ENCODE measurements at regions not wholly inside any gene's neighbourhood (a gene's known extent, or its start where the extent isn't known, plus 50 kb on each side); places are given as distances from the start of the nearest gene placed in this dataset.

- TF ChIP-seq CTCF (IDR thresholded peaks at IDR 0.05): no peak
- no peaks in the 10 kb centered on the region for H3K4me1 ChIP-seq (ENCODE audit: control insufficient read depth in 1 of 2, insufficient read depth in 1 of 2, low read depth in 1 of 2, low read length in 1 of 2)
- H3K9me3 ChIP-seq: no peaks in the 10 kb centered on the region
- no peaks in the 10 kb centered on the region for H3K27me3 ChIP-seq
- H3K36me3 ChIP-seq: no peaks in the 10 kb centered on the region
- H3K27ac ChIP-seq: no peak overlapping the region
- H3K4me3 ChIP-seq (ENCODE audit: low read depth in 1 of 2, low read length in 1 of 2): no peak overlapping the region
Measured at GRCh38 chr4:187426511-187426910, 569.1 kb upstream of the ZFP42 start.

- no peak overlapping the region for H3K27ac ChIP-seq
- H3K36me3 ChIP-seq: no peaks in the 10 kb centered on the region
- H3K4me1 ChIP-seq (ENCODE audit: control insufficient read depth in 1 of 2, insufficient read depth in 1 of 2, low read depth in 1 of 2, low read length in 1 of 2): no peaks in the 10 kb centered on the region
- no peaks in the 10 kb centered on the region for H3K27me3 ChIP-seq
- H3K4me3 ChIP-seq (ENCODE audit: low read depth in 1 of 2, low read length in 1 of 2): no peak overlapping the region
- no peak for TF ChIP-seq CTCF (IDR thresholded peaks at IDR 0.05)
- no peaks in the 10 kb centered on the region for H3K9me3 ChIP-seq
Measured at GRCh38 chr4:187432310-187432709, 563.3 kb upstream of the ZFP42 start.

DNA sequence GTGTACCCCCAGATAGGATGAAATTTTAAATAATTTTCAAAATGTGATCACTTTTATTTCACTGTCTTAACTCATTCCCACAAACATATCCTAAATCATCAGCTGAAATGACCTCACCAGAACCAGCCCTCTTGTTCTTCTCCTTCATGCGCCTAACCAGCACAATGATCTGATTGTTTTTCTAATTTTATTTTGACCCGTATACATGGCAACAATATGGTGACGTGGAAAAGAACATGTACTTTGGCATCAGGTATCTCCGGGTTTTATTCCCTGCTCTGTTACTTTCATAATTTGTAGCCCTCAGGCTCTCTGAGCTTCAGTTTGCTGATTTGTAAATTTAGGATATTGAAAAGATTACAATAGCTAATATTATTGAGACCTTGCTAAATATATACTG is 562.4 kb upstream of the ZFP42 start:
- Histone ChIP-seq H3K4me3 (ENCODE audit: low read depth in 1 of 2, low read length in 1 of 2) (no peak overlapping the region), H3K27ac (no peak overlapping the region), H3K36me3 (no peaks in the 10 kb centered on the region)

GRCh38 chr4:187436251-187436650 is 559.3 kb upstream of the ZFP42 start:
- no peak for TF ChIP-seq CTCF (IDR thresholded peaks at IDR 0.05)
- no peak overlapping the region for H3K4me3 ChIP-seq (ENCODE audit: low read depth in 1 of 2, low read length in 1 of 2)
- H3K4me1 ChIP-seq (ENCODE audit: control insufficient read depth in 1 of 2, insufficient read depth in 1 of 2, low read depth in 1 of 2, low read length in 1 of 2): no peaks in the 10 kb centered on the region
- H3K9me3 ChIP-seq: no peaks in the 10 kb centered on the region
- no peak overlapping the region for H3K27ac ChIP-seq
- no peaks in the 10 kb centered on the region for H3K36me3 ChIP-seq
- H3K27me3 ChIP-seq: no peaks in the 10 kb centered on the region

More for the DNA sequence above, 562.4 kb upstream of the ZFP42 start:
- TF ChIP-seq CTCF (IDR thresholded peaks at IDR 0.05): no peak
- Histone ChIP-seq H3K4me1 (ENCODE audit: control insufficient read depth in 1 of 2, insufficient read depth in 1 of 2, low read depth in 1 of 2, low read length in 1 of 2) (no peaks in the 10 kb centered on the region), H3K27me3 (no peaks in the 10 kb centered on the region), H3K9me3 (no peaks in the 10 kb centered on the region)

- Histone ChIP-seq H3K4me3 (ENCODE audit: low read depth in 1 of 2, low read length in 1 of 2) (no peak overlapping the region), H3K27me3 (no peaks in the 10 kb centered on the region), H3K36me3 (no peaks in the 10 kb centered on the region), H3K4me1 (ENCODE audit: control insufficient read depth in 1 of 2, insufficient read depth in 1 of 2, low read depth in 1 of 2, low read length in 1 of 2) (no peaks in the 10 kb centered on the region), H3K27ac (no peak overlapping the region), H3K9me3 (no peaks in the 10 kb centered on the region)
- TF ChIP-seq CTCF (IDR thresholded peaks at IDR 0.05): no peak
Measured at GRCh38 chr4:187444061-187444460, 551.5 kb upstream of the ZFP42 start.

GRCh38 chr4:187449702-187450101 is 545.9 kb upstream of the ZFP42 start:
- H3K27ac ChIP-seq: no peak overlapping the region
- H3K27me3 ChIP-seq: no peaks in the 10 kb centered on the region
- no peaks in the 10 kb centered on the region for H3K36me3 ChIP-seq
- H3K4me1 ChIP-seq (ENCODE audit: control insufficient read depth in 1 of 2, insufficient read depth in 1 of 2, low read depth in 1 of 2, low read length in 1 of 2): no peaks in the 10 kb centered on the region
- TF ChIP-seq CTCF (IDR thresholded peaks at IDR 0.05): no peak
- H3K9me3 ChIP-seq: no peaks in the 10 kb centered on the region
- no peak overlapping the region for H3K4me3 ChIP-seq (ENCODE audit: low read depth in 1 of 2, low read length in 1 of 2)

All from neutrophil (primary cell).